ENCODE measurements at regions not wholly inside any gene's neighbourhood (a gene's known extent, or its start where the extent isn't known, plus 50 kb on each side); places are given as distances from the start of the nearest gene placed in this dataset.
"Not testable (repeated sequence)": the region's sequence is repeated elsewhere in the genome, so short reads cannot be mapped to it uniquely, and the experiment has no call there.

DNA sequence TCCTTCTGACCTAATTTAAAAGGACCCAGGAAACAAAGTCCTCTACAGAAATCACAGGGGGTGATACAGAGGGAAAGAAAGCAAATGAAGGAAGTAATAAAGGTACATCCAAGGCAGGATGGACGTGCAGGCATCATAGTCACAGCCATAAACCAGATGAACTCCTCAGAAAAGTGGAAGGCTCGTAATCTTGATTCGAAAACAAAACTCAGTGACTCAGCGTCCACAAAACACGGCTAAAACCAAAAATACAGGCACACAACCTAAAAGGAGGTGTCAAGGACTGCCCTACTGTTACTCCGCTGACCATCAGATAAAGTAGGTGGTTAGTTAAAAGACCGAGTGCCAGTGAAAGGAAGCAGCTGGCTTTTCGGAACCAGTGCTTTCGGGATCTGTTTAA, 81.5 kb downstream of the TRIM69 start:
- not testable (repeated sequence) for ATAC-seq (ENCODE audit: low read depth); H3K36me3 Mint-ChIP-seq; H3K4me3 Mint-ChIP-seq; H3K27ac Mint-ChIP-seq; DNase-seq (ENCODE audit: low spot score in 2 of 2); H3K27me3 Mint-ChIP-seq; H3K9me3 Mint-ChIP-seq; H3K4me1 Mint-ChIP-seq

DNA sequence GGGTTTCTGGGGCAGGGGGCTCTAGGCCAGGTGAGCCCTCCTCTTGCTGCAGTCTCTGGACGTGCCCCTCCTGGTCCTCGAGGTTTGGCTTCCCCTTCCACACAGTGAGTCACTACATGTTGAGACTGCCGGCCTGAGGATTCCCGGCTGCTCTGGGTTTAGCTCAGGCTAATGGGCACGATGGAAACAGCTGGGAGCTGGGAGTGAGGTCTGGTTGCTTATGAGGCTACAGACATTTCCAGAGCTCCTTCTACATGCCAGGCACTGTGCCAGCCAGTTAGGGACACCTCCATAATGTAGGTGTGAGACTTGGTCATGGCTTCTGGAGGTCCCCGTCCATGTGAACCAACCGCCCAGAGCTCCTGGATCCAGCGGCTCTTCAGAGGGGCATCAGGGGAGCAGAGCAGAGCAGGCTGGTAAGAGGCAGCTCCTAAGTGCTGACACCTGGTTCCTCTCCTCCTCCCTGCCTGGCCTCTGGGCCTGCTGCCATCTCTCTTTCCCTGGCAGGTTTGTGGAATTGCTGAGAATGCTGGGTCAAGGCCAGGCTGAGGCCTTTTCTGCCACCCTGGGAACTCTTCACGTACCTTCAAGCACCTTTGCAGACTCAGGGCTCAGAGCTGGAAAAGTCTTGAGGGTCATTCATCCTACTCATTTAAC, 83.1 kb downstream of the TRIM69 start:
- H3K4me3 Mint-ChIP-seq; H3K27me3 Mint-ChIP-seq; H3K27ac Mint-ChIP-seq; H3K36me3 Mint-ChIP-seq; H3K4me1 Mint-ChIP-seq; H3K9me3 Mint-ChIP-seq; DNase-seq (ENCODE audit: low spot score in 2 of 2); ATAC-seq (ENCODE audit: low read depth): not testable (repeated sequence)

DNA sequence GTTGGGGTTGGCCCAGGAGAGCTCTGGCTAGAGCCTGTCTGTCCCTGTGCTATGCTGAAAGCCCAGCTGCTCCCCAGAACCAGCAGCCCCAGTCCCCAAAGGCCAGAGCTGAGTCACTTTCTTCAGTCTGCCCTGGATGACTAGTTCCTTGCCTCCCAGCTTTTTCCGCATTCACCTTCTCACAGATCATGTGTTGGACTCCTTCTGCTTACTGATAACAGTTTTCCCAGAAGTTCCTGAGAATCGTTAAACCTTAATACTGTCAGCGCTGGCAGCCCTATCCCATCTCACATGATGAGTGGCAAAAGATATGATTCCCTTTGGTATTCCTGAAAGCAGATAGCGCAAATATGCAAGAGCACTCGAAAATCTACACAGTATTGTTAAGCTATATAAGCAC, 84.2 kb downstream of the TRIM69 start:
- not testable (repeated sequence) for H3K36me3 Mint-ChIP-seq; H3K27me3 Mint-ChIP-seq; ATAC-seq (ENCODE audit: low read depth); H3K4me3 Mint-ChIP-seq; H3K9me3 Mint-ChIP-seq; H3K4me1 Mint-ChIP-seq; DNase-seq (ENCODE audit: low spot score in 2 of 2); H3K27ac Mint-ChIP-seq

DNA sequence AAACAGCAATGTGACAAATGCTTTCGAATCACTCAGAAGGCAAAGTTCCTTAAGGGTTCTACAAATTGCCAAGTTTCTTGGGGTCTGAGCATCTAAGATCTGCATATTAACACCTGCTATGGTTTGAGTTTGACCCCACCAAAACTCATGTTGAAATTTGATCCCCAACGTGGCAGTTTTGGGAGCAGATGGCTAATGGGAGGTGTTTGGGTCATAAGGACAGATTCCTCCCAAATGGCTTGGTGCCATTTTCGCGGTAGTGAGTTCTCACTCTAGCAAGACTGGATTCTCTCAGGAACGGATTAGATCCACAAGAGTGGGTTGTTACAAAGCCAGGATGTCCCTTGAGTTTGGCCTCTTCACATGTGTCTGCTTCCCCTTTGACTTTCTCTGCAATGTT, 84.6 kb downstream of the TRIM69 start:
- not testable (repeated sequence) for H3K27ac Mint-ChIP-seq; H3K27me3 Mint-ChIP-seq; H3K4me3 Mint-ChIP-seq; ATAC-seq (ENCODE audit: low read depth); H3K4me1 Mint-ChIP-seq; H3K9me3 Mint-ChIP-seq; H3K36me3 Mint-ChIP-seq; DNase-seq (ENCODE audit: low spot score in 2 of 2)

DNA sequence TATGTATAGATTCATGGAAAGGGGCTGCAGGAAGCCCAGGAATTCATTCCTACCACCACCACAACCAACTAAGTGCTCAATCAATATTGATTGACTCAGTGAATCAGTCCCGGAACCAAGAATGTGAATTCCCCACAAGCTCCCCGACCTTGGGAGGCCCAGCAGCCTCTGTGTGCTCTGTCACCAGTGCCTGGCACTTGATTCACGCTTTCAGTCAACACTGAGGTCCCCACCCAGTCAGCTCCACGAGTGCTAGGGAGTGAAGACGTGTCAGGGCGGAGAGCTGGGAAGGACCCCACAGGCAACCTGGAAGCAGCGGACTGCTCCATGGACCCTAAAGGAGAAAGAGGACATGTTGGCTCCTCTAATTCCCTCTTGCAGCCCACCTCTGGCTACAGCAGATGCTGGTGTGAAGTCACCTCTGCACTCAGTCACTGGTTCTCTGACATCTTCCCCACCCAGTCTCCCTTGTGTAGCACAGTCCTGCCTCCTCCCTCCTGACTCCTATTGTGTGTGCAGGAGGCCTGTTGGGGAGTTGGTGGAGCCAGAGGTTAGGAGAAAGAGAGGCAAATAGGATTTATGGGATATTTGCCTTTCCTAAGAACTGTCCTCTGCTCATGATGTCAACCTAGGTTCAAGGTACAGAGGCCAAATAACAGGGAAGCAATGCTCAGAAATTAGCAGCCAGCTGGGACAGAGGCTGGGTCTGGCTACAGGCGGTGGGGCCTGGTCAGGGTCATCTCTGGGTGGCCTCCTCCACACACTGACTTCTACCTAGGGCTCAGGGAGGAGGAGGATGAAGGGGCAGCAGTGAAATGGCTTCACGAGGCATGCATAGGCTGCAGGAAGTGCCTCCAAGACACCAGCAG, 88.2 kb downstream of the TRIM69 start:
- not testable (repeated sequence) for H3K27me3 Mint-ChIP-seq; H3K4me3 Mint-ChIP-seq; ATAC-seq (ENCODE audit: low read depth); H3K4me1 Mint-ChIP-seq; H3K9me3 Mint-ChIP-seq; DNase-seq (ENCODE audit: low spot score in 2 of 2); H3K27ac Mint-ChIP-seq; H3K36me3 Mint-ChIP-seq

DNA sequence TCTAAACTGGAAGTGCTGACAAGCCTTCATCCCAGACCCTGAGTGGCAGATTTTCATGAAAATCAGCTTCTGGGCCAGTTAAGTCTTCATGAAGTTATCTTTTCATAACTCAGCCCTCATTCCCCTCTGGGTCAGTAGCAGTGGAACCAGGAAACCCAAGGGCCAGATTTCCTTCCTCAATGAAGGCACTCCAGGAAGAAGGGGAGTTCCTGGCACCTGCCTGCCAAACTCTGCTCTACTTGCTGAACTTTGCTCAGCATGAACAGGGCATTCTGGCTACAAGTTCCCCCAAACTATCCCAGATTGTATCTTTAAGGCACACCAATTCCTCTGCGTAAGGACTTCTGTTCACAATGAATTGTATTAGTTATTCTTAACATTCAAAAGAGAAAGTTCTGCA, 90.3 kb downstream of the TRIM69 start:
- H3K4me1 Mint-ChIP-seq; DNase-seq (ENCODE audit: low spot score in 2 of 2); H3K27me3 Mint-ChIP-seq; H3K9me3 Mint-ChIP-seq; ATAC-seq (ENCODE audit: low read depth); H3K27ac Mint-ChIP-seq; H3K4me3 Mint-ChIP-seq; H3K36me3 Mint-ChIP-seq: not testable (repeated sequence)

DNA sequence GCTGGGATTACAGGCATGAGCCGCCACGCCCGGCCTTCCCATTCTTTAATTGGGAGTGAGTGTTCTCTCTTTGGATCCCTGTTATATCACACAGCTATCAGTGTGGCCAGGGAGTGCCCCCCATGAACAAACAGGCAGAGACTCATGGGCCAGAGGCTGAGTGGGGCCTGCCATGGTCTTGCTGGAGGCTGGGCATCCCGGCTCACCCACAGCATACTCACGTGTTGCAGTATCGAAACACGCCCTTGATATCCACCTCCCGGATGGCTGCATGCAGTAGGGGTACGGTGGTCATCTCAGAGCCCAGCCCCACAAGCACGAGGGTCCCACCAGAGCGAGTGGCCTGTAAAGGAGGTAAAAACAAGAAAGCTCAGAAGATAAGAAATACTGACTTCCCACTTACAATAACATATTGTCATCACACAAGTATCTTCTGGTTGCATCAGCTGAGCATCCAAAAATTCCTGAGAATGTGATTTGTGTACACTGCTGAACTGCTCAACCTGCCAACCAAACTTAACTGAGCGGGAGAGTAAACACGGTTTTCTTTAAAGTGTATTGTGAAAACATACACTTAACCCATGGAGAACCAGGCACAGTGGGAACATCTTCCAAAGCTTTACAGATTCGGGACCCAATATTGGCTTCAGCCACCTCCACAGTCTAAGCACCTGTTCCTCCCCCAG, 92.0 kb downstream of the TRIM69 start:
- not testable (repeated sequence) for H3K27ac Mint-ChIP-seq; H3K4me1 Mint-ChIP-seq; H3K27me3 Mint-ChIP-seq; ATAC-seq (ENCODE audit: low read depth); DNase-seq (ENCODE audit: low spot score in 2 of 2); H3K36me3 Mint-ChIP-seq; H3K9me3 Mint-ChIP-seq; H3K4me3 Mint-ChIP-seq

DNA sequence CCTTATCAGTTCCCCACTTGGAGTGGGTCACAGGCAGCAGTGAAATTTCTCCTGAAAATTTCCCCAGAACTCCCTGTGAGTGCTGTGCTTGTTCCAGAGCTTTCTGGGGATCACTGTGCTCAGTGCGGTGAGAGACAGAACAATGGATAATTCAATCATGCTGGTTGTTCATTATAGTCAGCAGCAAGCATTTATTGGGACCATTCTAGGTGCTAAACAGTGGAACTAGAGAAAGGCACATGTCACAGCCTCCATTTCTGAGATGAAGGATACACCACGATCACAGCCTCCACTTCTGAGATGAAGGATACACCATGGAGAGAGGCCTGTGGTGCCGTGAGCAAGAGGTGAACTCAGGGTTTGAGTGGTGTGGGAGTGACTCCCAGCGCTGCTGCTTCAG, 92.8 kb downstream of the TRIM69 start:
- H3K27me3 Mint-ChIP-seq; DNase-seq (ENCODE audit: low spot score in 2 of 2); H3K4me1 Mint-ChIP-seq: not testable (repeated sequence)

DNA sequence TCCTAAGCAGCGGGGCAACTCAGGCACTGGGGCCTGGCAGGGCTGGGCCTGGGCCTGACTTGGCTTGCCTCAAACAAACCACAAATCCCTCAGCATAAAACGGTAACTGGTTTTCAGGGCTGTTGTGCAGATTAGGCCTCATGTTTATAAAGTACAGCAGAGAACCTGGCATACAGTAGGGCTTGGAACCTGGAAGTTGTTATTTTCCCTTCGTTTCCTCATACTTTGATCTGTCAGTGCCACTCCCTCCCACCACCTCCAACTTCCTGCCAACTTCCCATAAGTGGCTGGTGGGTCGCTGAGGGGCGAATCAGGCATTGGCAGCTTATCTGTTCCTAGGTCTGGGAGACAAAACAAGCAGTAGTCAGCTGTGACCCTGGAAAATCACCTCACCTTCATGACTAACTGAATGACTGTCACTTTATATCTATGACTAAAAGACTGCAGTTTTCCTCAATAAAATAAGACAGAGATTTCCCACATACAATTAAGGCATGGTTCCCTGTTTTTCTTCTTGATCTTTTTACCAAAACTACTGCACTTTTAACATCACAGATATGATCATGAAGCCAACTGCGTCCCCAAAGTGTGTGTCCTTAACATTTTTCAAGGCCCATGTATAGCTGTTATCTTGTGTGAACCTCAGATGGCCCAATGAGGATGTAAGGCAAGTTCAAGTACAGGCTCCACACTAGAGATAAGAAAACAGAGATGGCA, 94.5 kb downstream of the TRIM69 start:
- not testable (repeated sequence) for H3K36me3 Mint-ChIP-seq; H3K4me1 Mint-ChIP-seq; H3K4me3 Mint-ChIP-seq; DNase-seq (ENCODE audit: low spot score in 2 of 2); ATAC-seq (ENCODE audit: low read depth); H3K27me3 Mint-ChIP-seq; H3K27ac Mint-ChIP-seq; H3K9me3 Mint-ChIP-seq

More for the DNA sequence above, 92.8 kb downstream of the TRIM69 start:
- not testable (repeated sequence) for H3K4me3 Mint-ChIP-seq; H3K27ac Mint-ChIP-seq; H3K36me3 Mint-ChIP-seq; ATAC-seq (ENCODE audit: low read depth); H3K9me3 Mint-ChIP-seq

DNA sequence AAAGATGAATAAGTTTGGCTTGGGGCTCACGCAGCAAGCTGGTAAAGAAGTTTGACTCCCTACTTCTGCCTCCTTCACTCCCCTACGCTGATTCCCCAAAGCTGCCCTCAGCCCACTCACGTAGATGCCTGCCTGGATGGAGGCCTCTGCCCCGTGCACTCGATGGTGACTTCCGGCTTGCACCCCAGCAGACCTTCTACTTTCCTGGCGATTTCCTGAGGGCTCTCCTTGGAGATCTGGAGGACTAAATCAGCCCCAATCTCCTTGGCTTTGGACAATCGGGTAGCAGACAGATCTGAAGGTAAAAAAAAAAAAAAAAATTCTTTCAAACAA, 95.0 kb downstream of the TRIM69 start:
- H3K36me3 Mint-ChIP-seq; H3K9me3 Mint-ChIP-seq; H3K4me1 Mint-ChIP-seq; DNase-seq (ENCODE audit: low spot score in 2 of 2); ATAC-seq (ENCODE audit: low read depth); H3K27me3 Mint-ChIP-seq; H3K4me3 Mint-ChIP-seq; H3K27ac Mint-ChIP-seq: not testable (repeated sequence)

DNA sequence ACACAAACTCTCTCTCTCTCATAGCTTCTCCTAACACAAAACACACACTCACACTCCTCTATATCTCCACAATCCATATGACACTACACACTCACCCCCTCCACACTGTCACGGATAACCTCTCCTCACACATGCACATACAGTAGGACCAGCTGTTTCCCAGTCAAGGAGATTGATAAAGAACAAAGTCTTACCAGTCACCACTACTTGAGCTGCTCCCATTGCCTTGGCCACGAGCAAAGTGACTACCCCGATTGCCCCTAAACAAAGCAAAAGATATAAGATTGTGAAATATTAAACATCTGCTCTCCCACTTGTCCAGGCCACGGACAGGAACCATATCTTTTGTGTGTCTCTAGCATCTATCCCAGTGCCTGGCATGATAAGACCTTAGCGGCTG, 95.8 kb downstream of the TRIM69 start:
- not testable (repeated sequence) for H3K4me3 Mint-ChIP-seq; ATAC-seq (ENCODE audit: low read depth); H3K36me3 Mint-ChIP-seq; H3K4me1 Mint-ChIP-seq; H3K27ac Mint-ChIP-seq; H3K27me3 Mint-ChIP-seq; H3K9me3 Mint-ChIP-seq; DNase-seq (ENCODE audit: low spot score in 2 of 2)

DNA sequence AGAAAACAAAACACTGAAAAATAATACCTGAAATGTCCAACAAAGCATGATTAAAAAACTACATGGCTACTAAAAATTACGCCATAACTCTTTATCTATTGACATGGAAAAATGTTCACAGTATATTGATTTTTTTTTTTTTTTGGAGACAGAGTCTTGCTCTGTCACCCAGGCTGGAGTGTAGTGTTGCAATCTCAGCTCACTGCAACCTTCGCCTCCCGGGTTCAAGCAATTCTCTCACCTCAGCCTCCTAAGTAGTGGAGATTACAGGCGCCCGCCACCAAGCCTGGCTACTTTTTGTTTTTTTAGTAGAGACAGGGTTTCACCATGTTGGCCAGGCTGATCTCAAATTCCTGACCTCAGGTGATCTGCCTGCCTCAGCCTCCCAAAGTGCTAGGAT, 96.8 kb downstream of the TRIM69 start:
- not testable (repeated sequence) for H3K27me3 Mint-ChIP-seq; H3K4me1 Mint-ChIP-seq; H3K4me3 Mint-ChIP-seq; H3K9me3 Mint-ChIP-seq; H3K27ac Mint-ChIP-seq; ATAC-seq (ENCODE audit: low read depth); H3K36me3 Mint-ChIP-seq; DNase-seq (ENCODE audit: low spot score in 2 of 2)

DNA sequence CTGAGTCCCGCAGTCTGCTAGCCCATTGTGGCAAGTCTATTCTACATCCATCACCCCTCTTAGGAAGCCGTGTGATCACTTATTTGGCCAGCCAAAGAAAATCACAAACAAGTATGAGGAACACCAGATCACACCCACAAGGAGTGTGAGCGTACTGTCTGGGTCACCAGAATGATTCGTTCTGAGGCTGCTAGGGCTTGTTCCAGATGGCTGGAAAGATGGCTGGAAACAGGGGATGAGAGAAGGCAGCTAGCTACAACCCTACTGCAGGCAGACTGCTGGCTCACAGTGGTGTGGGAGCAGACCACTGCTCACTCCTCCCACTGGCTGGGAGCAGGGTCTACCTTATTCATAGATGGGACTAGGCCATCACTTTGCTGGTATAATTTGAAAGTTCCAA, 97.4 kb downstream of the TRIM69 start:
- not testable (repeated sequence) for H3K4me1 Mint-ChIP-seq; H3K4me3 Mint-ChIP-seq; H3K36me3 Mint-ChIP-seq; ATAC-seq (ENCODE audit: low read depth); H3K27ac Mint-ChIP-seq; H3K9me3 Mint-ChIP-seq; DNase-seq (ENCODE audit: low spot score in 2 of 2); H3K27me3 Mint-ChIP-seq

DNA sequence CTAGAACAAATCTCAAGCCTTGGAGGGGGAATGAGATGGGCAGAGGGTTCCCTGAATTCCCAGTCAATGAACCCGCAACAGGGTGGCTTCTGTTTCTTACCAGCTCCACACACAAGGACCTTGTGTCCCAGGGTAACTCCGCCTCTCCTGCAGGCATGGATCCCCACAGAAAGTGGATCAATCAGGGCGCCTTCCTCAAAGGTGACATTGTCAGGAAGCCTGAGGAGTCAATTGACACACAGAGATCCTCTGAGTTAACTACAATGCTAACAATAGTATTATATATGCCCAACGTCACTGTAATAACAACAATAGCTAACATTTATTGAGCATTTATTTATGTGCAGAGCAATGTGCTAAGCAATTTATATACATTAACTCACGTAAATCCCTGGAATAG, 98.8 kb downstream of the TRIM69 start:
- not testable (repeated sequence) for ATAC-seq (ENCODE audit: low read depth); H3K9me3 Mint-ChIP-seq; H3K4me1 Mint-ChIP-seq; H3K4me3 Mint-ChIP-seq; H3K36me3 Mint-ChIP-seq; H3K27ac Mint-ChIP-seq; H3K27me3 Mint-ChIP-seq; DNase-seq (ENCODE audit: low spot score in 2 of 2)

Measured in memory B cell (primary cell).